IMR-90 (cell line): ENCODE measurements at regions not wholly inside any gene's neighbourhood (a gene's known extent, or its start where the extent isn't known, plus 50 kb on each side); places are given as distances from the start of the nearest gene placed in this dataset.

ENCODE experiments used
- ATAC-seq: fragments of 200-7000 bp; cut with Tn5 transposase; 2 replicates; pipeline ENCODE4 v1.9.1; 2020; ENCODE audit warnings: low read depth, mild to moderate bottlenecking, moderate library complexity
- BruUV-seq: library from RNA; stranded (reverse); fragments of 400-500 nt; replicated peaks from 2 replicates; lab custom pipeline; 2021; lab: Mats Ljungman, UMichigan
- CTCF ChIA-PET: fragments of 300-600 bp; formaldehyde crosslinking; extraction: SDS; loops from one replicate; lab custom pipeline; 2021; ENCODE audit warnings: antibody characterized with exemption; lab: Yijun Ruan, JAX
- POLR2A ChIA-PET: fragments of 300-600 bp; sonication (Branson Sonifier 250); formaldehyde crosslinking; loops from one replicate; lab custom pipeline; 2022; ENCODE audit warnings: antibody characterized with exemption; ENCODE audit not compliant: unreplicated experiment; lab: Charles Lee
- DNase-seq: peaks from one replicate; pipeline ENCODE4 v3.0.0; 2013
- H2AFZ ChIP-seq: replicated peaks from 2 replicates; pipeline ENCODE3; 2013; ENCODE audit warnings: low read length, mild to moderate bottlenecking; ENCODE audit not compliant: poor library complexity
- H2AK5ac ChIP-seq: 2 replicates; pipeline ENCODE4 v1.6.1; 2013; ENCODE audit warnings: low read depth, low read length, inconsistent platforms
- H2AK9ac ChIP-seq: replicated peaks from 2 replicates; pipeline ENCODE3; 2013; ENCODE audit warnings: mild to moderate bottlenecking, low read depth, low read length, moderate library complexity; ENCODE audit not compliant: poor library complexity
- H2BK120ac ChIP-seq: 2 replicates; pipeline ENCODE4 v1.6.1; 2013; ENCODE audit warnings: low read depth, low read length, inconsistent platforms
- H2BK15ac ChIP-seq: 3 replicates; pipeline ENCODE4 v1.6.1; 2013; ENCODE audit warnings: low read depth, low read length, inconsistent platforms
- H2BK20ac ChIP-seq: 2 replicates; pipeline ENCODE4 v1.6.1; 2013; ENCODE audit warnings: low read depth, mild to moderate bottlenecking, inconsistent platforms, low read length, moderate library complexity
- H2BK5ac ChIP-seq: 2 replicates; pipeline ENCODE4 v1.6.1; 2013; ENCODE audit warnings: mild to moderate bottlenecking, low read depth, low read length, inconsistent platforms; ENCODE audit not compliant: poor library complexity, severe bottlenecking
- H3K14ac ChIP-seq: replicated peaks from 2 replicates; pipeline ENCODE4 v1.6.1; 2013; ENCODE audit warnings: low read depth, low read length, inconsistent platforms
- H3K18ac ChIP-seq: 2 replicates; pipeline ENCODE4 v1.6.1; 2013; ENCODE audit warnings: low read depth, low read length, control low read depth
- H3K23ac ChIP-seq: 2 replicates; pipeline ENCODE4 v1.6.1; 2013; ENCODE audit warnings: low read depth, low read length, inconsistent platforms
- H3K27ac ChIP-seq: 2 replicates; pipeline ENCODE4 v1.5.1; 2013; ENCODE audit warnings: mild to moderate bottlenecking, control low read depth, low read length; ENCODE audit not compliant: insufficient read depth
- H3K27me3 ChIP-seq: 2 replicates; pipeline ENCODE4 v1.6.1; 2013; ENCODE audit warnings: low read length; ENCODE audit not compliant: control insufficient read depth, insufficient read depth
- H3K36me3 ChIP-seq: 2 replicates; pipeline ENCODE4 v1.6.1; 2013; ENCODE audit warnings: low read length, mixed read lengths; ENCODE audit not compliant: control insufficient read depth, insufficient read depth
- H3K4ac ChIP-seq: 2 replicates; pipeline ENCODE4 v1.6.1; 2013; ENCODE audit warnings: low read depth, low read length, inconsistent platforms
- H3K4me1 ChIP-seq: 2 replicates; pipeline ENCODE4 v1.6.1; 2013; ENCODE audit warnings: low read length, mixed read lengths; ENCODE audit not compliant: control insufficient read depth, insufficient read depth
- H3K4me2 ChIP-seq: 2 replicates; pipeline ENCODE4 v1.6.1; 2013; ENCODE audit warnings: low read depth, mild to moderate bottlenecking, control low read depth, low read length, moderate library complexity
- H3K4me3 ChIP-seq: 2 replicates; pipeline ENCODE4 v1.5.1; 2013; ENCODE audit warnings: low read depth, mild to moderate bottlenecking, control low read depth, low read length, moderate library complexity; ENCODE audit not compliant: insufficient read depth
- H3K56ac ChIP-seq: 2 replicates; pipeline ENCODE4 v1.6.1; 2013; ENCODE audit warnings: low read length, inconsistent platforms; ENCODE audit not compliant: insufficient read depth; ENCODE audit errors: extremely low read depth
- H3K79me1 ChIP-seq, 2 experiments: 2 replicates each; pipeline ENCODE4 v1.6.1; 2013; ENCODE audit warnings: low read length in 2 of 2, inconsistent platforms in 1 of 2, low read depth in 1 of 2
- H3K9ac ChIP-seq: 2 replicates; pipeline ENCODE4 v1.6.1; 2013; ENCODE audit warnings: low read depth, low read length, control low read depth
- H3K9me1 ChIP-seq: 2 replicates; pipeline ENCODE4 v1.6.1; 2013; ENCODE audit warnings: low read length, inconsistent platforms; ENCODE audit not compliant: insufficient read depth
- H3K9me3 ChIP-seq: 2 replicates; pipeline ENCODE4 v1.6.1; 2013; ENCODE audit warnings: low read length; ENCODE audit not compliant: control insufficient read depth, insufficient read depth
- H4K20me1 ChIP-seq: 2 replicates; pipeline ENCODE4 v1.6.1; 2013; ENCODE audit warnings: low read length, inconsistent platforms; ENCODE audit not compliant: insufficient read depth
- H4K5ac ChIP-seq: 2 replicates; pipeline ENCODE4 v1.6.1; 2013; ENCODE audit warnings: mild to moderate bottlenecking, low read depth, low read length, control low read depth
- H4K8ac ChIP-seq, 2 experiments: 2 replicates each; pipeline ENCODE4 v1.6.1; 2013; ENCODE audit warnings: low read depth in 2 of 2, low read length in 2 of 2, control low read depth in 1 of 2, inconsistent platforms in 1 of 2
- H4K91ac ChIP-seq: 2 replicates; pipeline ENCODE4 v1.6.1; 2013; ENCODE audit warnings: low read depth, low read length, inconsistent platforms; ENCODE audit not compliant: insufficient read depth
- BHLHE40 ChIP-seq: fragments of 150-350 bp; IDR thresholded peaks from 2 replicates; pipeline ENCODE4 v1.6.1; 2016; ENCODE audit warnings: mild to moderate bottlenecking, low read depth, low read length
- FOS ChIP-seq: fragments of 150-350 bp; IDR thresholded peaks from 2 replicates; pipeline ENCODE4 v1.6.1; 2016; ENCODE audit warnings: low read depth, low read length
- MAFK ChIP-seq: IDR thresholded peaks from 2 replicates; pipeline ENCODE4 v1.6.1; 2012; ENCODE audit warnings: low read depth, low read length, improper control_type of control experiment
- RAD21 ChIP-seq: IDR thresholded peaks from 2 replicates; pipeline ENCODE4 v1.6.1; 2012; ENCODE audit warnings: low read length, improper control_type of control experiment
- RCOR1 ChIP-seq: IDR thresholded peaks from 2 replicates; pipeline ENCODE4 v1.6.1; 2012; ENCODE audit warnings: mild to moderate bottlenecking, low read length, improper control_type of control experiment; ENCODE audit not compliant: insufficient replicate concordance
- RFX5 ChIP-seq: IDR thresholded peaks from 2 replicates; pipeline ENCODE4 v1.8.0; 2012; ENCODE audit warnings: low read depth, mild to moderate bottlenecking, low read length, moderate library complexity
- WGBS, 2 experiments: methylation state at CpG; one replicate each; pipeline versions ENCODE4 v1.1.5 to v1.1.7; 2013; ENCODE audit warnings: missing lambda C conversion rate in 2 of 2; ENCODE audit not compliant: insufficient read length in 1 of 2; ENCODE audit errors: extremely low coverage in 2 of 2; 5-methylcytosine and 5-hydroxymethylcytosine counted together
- dilution Hi-C: fragments of 300-500 bp; cut with HindIII; formaldehyde crosslinking; loops from one replicate; pipeline ENCODE4 v1.14.3; 2018; ENCODE audit warnings: low sequenced_read_pairs; ENCODE audit not compliant: unreplicated experiment
- in situ Hi-C: fragments of 300-500 bp; cut with MboI; formaldehyde crosslinking; loops from 3 replicates; pipeline ENCODE4 v1.14.3; 2019; ENCODE audit warnings: low sequenced_read_pairs, inconsistent platforms, mixed read lengths
- intact Hi-C: fragments of 100-400 bp; cut with micrococcal nuclease; formaldehyde crosslinking; loops from 2 replicates; pipeline ENCODE4 v1.10.0; 2022
- TF ChIP-seq, protein P1 (sequence below): fragments of 150-350 bp; IDR thresholded peaks from 2 replicates; pipeline ENCODE4 v1.6.1; 2017; ENCODE audit warnings: mild to moderate bottlenecking, antibody characterized with exemption, low read length, low read depth

DNA sequence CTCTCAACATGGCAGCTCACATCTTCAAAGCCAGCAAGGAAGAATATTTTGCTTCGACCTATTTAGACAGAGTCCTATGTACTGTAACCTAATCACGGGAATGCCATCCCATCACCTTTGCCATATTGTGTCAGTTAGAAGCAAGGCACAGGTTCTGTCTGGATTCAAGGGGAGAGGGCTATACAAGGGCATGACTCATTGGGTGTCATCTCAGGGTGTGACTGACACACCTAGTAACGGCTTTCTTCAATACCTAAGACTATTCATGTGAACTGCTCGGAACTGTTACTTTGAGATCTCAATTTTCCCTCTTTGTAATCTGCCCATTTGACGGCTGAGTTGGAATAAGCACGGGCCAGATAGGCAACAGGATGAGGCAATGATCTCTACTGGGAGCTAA, 135.6 kb upstream of the HDGFL1 start:
- Histone ChIP-seq H3K9ac (no peak overlapping the region), H3K79me1 (no peaks in the 10 kb centered on the region), H3K4me1 (no peaks in the 10 kb centered on the region), H4K91ac (no peak overlapping the region), H2AK9ac (no peak overlapping the region), H3K9me3 (no peaks in the 10 kb centered on the region), H4K8ac (no peak overlapping the region), H2BK120ac (no peak overlapping the region), H3K14ac (no peak overlapping the region), H3K18ac (no peak overlapping the region), H3K27ac (no peak overlapping the region), H3K27me3 (no peaks in the 10 kb centered on the region), H3K56ac (no peak overlapping the region), H3K4ac (no peak overlapping the region), H2AFZ (no peak overlapping the region), H3K9me1 (no peaks in the 10 kb centered on the region), H3K4me3 (no peak overlapping the region), H3K23ac (no peak overlapping the region), H2AK5ac (no peak overlapping the region), H4K20me1 (no peaks in the 10 kb centered on the region), H3K36me3 (no peaks in the 10 kb centered on the region), H2BK15ac (no peak overlapping the region), H4K5ac (no peak overlapping the region), H2BK5ac (no peak overlapping the region), H2BK20ac (no peak overlapping the region), H3K4me2 (no peak overlapping the region)
- POLR2A ChIA-PET: no interaction called here
- in situ Hi-C loops: no loop called here
- TF ChIP-seq BHLHE40: no peak
- no peak for TF ChIP-seq RCOR1
- TF ChIP-seq, protein P1, sequence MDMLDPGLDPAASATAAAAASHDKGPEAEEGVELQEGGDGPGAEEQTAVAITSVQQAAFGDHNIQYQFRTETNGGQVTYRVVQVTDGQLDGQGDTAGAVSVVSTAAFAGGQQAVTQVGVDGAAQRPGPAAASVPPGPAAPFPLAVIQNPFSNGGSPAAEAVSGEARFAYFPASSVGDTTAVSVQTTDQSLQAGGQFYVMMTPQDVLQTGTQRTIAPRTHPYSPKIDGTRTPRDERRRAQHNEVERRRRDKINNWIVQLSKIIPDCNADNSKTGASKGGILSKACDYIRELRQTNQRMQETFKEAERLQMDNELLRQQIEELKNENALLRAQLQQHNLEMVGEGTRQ: no peak
- no peak for TF ChIP-seq RAD21
- no peak for TF ChIP-seq MAFK
- TF ChIP-seq RFX5: no peak
- no peak for TF ChIP-seq FOS
- CTCF ChIA-PET: interaction anchor here (0.7 kb wide), 1 partner anchor 11 kb away, joined by 3 read pairs; no protein-coding TSS in a partner anchor
- ATAC-seq (no peak), DNase-seq (no peak)
- no CpG with 5 or more reads among the region's 6 CpGs for WGBS, 2 experiments
- dilution Hi-C loops: no loop called here
- intact Hi-C loops: no loop called here
- BruUV-seq: no TSS peak
